Astrocyte of the cerebellum (primary cell): ENCODE measurements at regions not wholly inside any gene's neighbourhood (a gene's known extent, or its start where the extent isn't known, plus 50 kb on each side); places are given as distances from the start of the nearest gene placed in this dataset.

Source experiments
- DNase-seq: peaks from one replicate; pipeline ENCODE4 v3.0.0-alpha.2; 2011; ENCODE audit warnings: low read depth
- H3K4me3 ChIP-seq: 2 replicates; pipeline ENCODE4 v1.5.1; 2011; ENCODE audit warnings: mild to moderate bottlenecking, low read depth, low read length, moderate library complexity
- CTCF ChIP-seq: IDR thresholded peaks from 2 replicates; pipeline ENCODE4 v1.5.1; 2012; ENCODE audit warnings: low read length, low read depth, moderate library complexity, mild to moderate bottlenecking; ENCODE audit errors: missing control alignments
- in situ Hi-C: cut with HindIII; loops from 2 replicates; pipeline ENCODE4 v1.10.0; 2017; ENCODE audit warnings: low sequenced_read_pairs

- H3K4me3 ChIP-seq: no peak overlapping the region
- in situ Hi-C loops: no loop called here
- no peak for TF ChIP-seq CTCF
- no peak for DNase-seq
Measured at GRCh38 chr5:24703934-24704333, 59.2 kb upstream of the CDH10 start.
